PC-9 (cell line): ENCODE measurements at regions not wholly inside any gene's neighbourhood (a gene's known extent, or its start where the extent isn't known, plus 50 kb on each side); places are given as distances from the start of the nearest gene placed in this dataset.

Experiments
- BruUV-seq: library from RNA; stranded (reverse); fragments of 400-500 nt; replicated peaks from 2 replicates; lab custom pipeline; 2021; lab: Mats Ljungman, UMichigan
- CTCF ChIA-PET: fragments of 300-600 bp; sonication (Branson Sonifier 250); formaldehyde crosslinking; loops from one replicate; lab custom pipeline; 2022; ENCODE audit warnings: antibody characterized with exemption; lab: Charles Lee
- POLR2A ChIA-PET: fragments of 300-600 bp; sonication (Branson Sonifier 250); formaldehyde crosslinking; loops from one replicate; lab custom pipeline; 2022; ENCODE audit warnings: antibody characterized with exemption; ENCODE audit not compliant: unreplicated experiment; lab: Charles Lee
- DNase-seq, 2 experiments: peaks; one replicate each; pipeline versions ENCODE4 v3.0.0 to v3.0.0-alpha.2; 2015 to 2022; ENCODE audit warnings: mixed read lengths in 1 of 2
- H2AFZ ChIP-seq: fragments of 200-600 bp; sonication (generic); 2 replicates; pipeline ENCODE4 v1.8.1; 2017; ENCODE audit warnings: antibody characterized with exemption
- H3F3A ChIP-seq: fragments of 200-600 bp; sonication (generic); 2 replicates; pipeline ENCODE4 v1.8.1; 2017; ENCODE audit warnings: antibody characterized with exemption, mild to moderate bottlenecking, low read depth; ENCODE audit not compliant: insufficient read depth
- H3K27ac ChIP-seq: fragments of 200-600 bp; sonication (generic); 2 replicates; pipeline ENCODE4 v1.6.1; 2016; ENCODE audit warnings: mixed run types
- H3K27me3 ChIP-seq: fragments of 200-600 bp; sonication (generic); 2 replicates; pipeline ENCODE4 v1.6.1; 2016; ENCODE audit warnings: low read depth, mixed run types; ENCODE audit not compliant: insufficient read depth
- H3K36me3 ChIP-seq: fragments of 200-600 bp; sonication (generic); 2 replicates; pipeline ENCODE4 v1.6.1; 2016; ENCODE audit warnings: low read depth, mixed run types
- H3K4me1 ChIP-seq: fragments of 200-600 bp; sonication (generic); replicated peaks from 2 replicates; pipeline ENCODE4 v1.6.1; 2016; ENCODE audit warnings: mixed run types; ENCODE audit not compliant: insufficient read depth
- H3K4me2 ChIP-seq: fragments of 200-600 bp; sonication (generic); 2 replicates; pipeline ENCODE4 v1.6.1; 2017; ENCODE audit warnings: mixed run types
- H3K4me3 ChIP-seq: fragments of 200-600 bp; sonication (generic); 2 replicates; pipeline ENCODE4 v1.6.1; 2016; ENCODE audit warnings: mixed run types
- H3K79me2 ChIP-seq: fragments of 200-600 bp; sonication (generic); 2 replicates; pipeline ENCODE4 v1.6.1; 2017; ENCODE audit warnings: low read depth, mixed run types
- H3K9me2 ChIP-seq: fragments of 200-600 bp; sonication (generic); 2 replicates; pipeline ENCODE4 v1.8.1; 2017; ENCODE audit warnings: mild to moderate bottlenecking; ENCODE audit not compliant: insufficient read depth
- H3K9me3 ChIP-seq: fragments of 200-600 bp; sonication (generic); 2 replicates; pipeline ENCODE4 v1.8.1; 2016; ENCODE audit warnings: low read depth; ENCODE audit not compliant: insufficient read depth
- H4K20me1 ChIP-seq: fragments of 200-600 bp; sonication (generic); 2 replicates; pipeline ENCODE4 v1.8.1; 2017; ENCODE audit not compliant: insufficient read depth
- CTCF ChIP-seq: fragments of 200-600 bp; sonication (generic); conservative IDR thresholded peaks from 2 replicates; pipeline ENCODE4 v1.6.1; 2017; ENCODE audit warnings: mixed run types, antibody characterized with exemption, mild to moderate bottlenecking, moderate library complexity
- EZH2 ChIP-seq: fragments of 200-600 bp; sonication (generic); IDR thresholded peaks from 2 replicates; pipeline ENCODE4 v1.8.0; 2017; ENCODE audit warnings: antibody characterized with exemption, low read depth
- intact Hi-C: fragments of 100-400 bp; cut with micrococcal nuclease; formaldehyde crosslinking; loops from one replicate; pipeline ENCODE4 v1.10.0; 2022; ENCODE audit not compliant: unreplicated experiment

- H2AFZ ChIP-seq = no peak overlapping the region
- ChIA-PET POLR2A (no interaction called here), CTCF (no interaction called here)
- BruUV-seq = no TSS peak
- H3K4me2 ChIP-seq = no peak overlapping the region
- no peaks in the 10 kb centered on the region for H3K36me3 ChIP-seq
- DNase-seq = no peak
- intact Hi-C loops = no loop called here
- H3K9me3 ChIP-seq = no peaks in the 10 kb centered on the region
- no peaks in the 10 kb centered on the region; the same call in 1 of the 2 replicates for H3K27me3 ChIP-seq
- no peaks in the 10 kb centered on the region for H3K79me2 ChIP-seq
- no peak overlapping the region for H3K4me3 ChIP-seq
- TF ChIP-seq CTCF (no peak), EZH2 (no peak)
- H3K27ac ChIP-seq = no peak overlapping the region
- H4K20me1 ChIP-seq = no peaks in the 10 kb centered on the region
- H3K9me2 ChIP-seq = no peaks in the 10 kb centered on the region
- no peaks in the 10 kb centered on the region for H3F3A ChIP-seq
- H3K4me1 ChIP-seq = no peaks in the 10 kb centered on the region
Observed at GRCh38 chr16:7270823-7271222, 61.8 kb upstream of the RBFOX1 start.

GRCh38 chr16:7270006-7270405 is 62.6 kb upstream of the RBFOX1 start:
- H3K4me2 ChIP-seq = no peak overlapping the region
- H3K9me3 ChIP-seq = no peaks in the 10 kb centered on the region
- no peaks in the 10 kb centered on the region; the same call in 1 of the 2 replicates for H3K27me3 ChIP-seq
- H3K9me2 ChIP-seq = no peaks in the 10 kb centered on the region
- BruUV-seq = no TSS peak
- CTCF ChIA-PET = no interaction called here
- no peak overlapping the region for H3K27ac ChIP-seq
- POLR2A ChIA-PET = no interaction called here
- no peak overlapping the region for H2AFZ ChIP-seq
- no peaks in the 10 kb centered on the region for H3K36me3 ChIP-seq
- intact Hi-C loops = no loop called here
- H3K79me2 ChIP-seq = no peaks in the 10 kb centered on the region
- no peaks in the 10 kb centered on the region for H4K20me1 ChIP-seq
- TF ChIP-seq CTCF (no peak), EZH2 (no peak)
- H3K4me1 ChIP-seq = no peaks in the 10 kb centered on the region
- no peak for DNase-seq
- no peak overlapping the region for H3K4me3 ChIP-seq
- no peaks in the 10 kb centered on the region for H3F3A ChIP-seq

DNA sequence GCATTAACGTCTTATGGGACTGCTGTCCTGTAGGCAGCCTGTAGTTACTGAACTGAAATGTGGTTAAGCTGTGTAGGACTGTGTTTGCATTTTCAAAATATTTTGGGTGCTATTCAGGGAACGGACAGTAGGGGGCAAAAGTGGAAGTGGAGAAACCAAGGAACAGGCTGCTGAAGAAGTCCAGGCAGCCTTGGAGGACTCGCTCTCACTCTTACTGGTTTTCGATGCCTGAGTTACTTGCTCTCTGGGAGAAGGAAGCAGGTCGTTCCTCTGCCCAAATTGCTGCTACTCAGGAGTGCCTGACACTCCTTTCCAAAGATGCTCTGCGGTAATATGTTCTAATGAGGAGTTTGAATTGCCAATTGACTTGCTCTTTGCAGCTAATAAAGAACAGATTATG is 64.5 kb upstream of the RBFOX1 start:
- ChIA-PET POLR2A (no interaction called here), CTCF (no interaction called here)
- peak in 1 of 2 experiments; percentile 17 for DNase-seq
- BruUV-seq = no TSS peak
- no peaks in the 10 kb centered on the region for H3K9me3 ChIP-seq
- H3K27ac ChIP-seq = no peak overlapping the region
- no peaks in the 10 kb centered on the region for H4K20me1 ChIP-seq
- TF ChIP-seq CTCF (peak; percentile 71), EZH2 (no peak)
- intact Hi-C loops = loop anchor here (5.0 kb wide), 1 partner anchor 904 kb away; no protein-coding TSS in a partner anchor
- no peak overlapping the region for H3K4me3 ChIP-seq
- H3K4me1 ChIP-seq = no peaks in the 10 kb centered on the region
- no peaks in the 10 kb centered on the region; the same call in 1 of the 2 replicates for H3K27me3 ChIP-seq
- no peak overlapping the region for H2AFZ ChIP-seq
- no peaks in the 10 kb centered on the region for H3K36me3 ChIP-seq
- H3K9me2 ChIP-seq = no peaks in the 10 kb centered on the region
- no peaks in the 10 kb centered on the region for H3K79me2 ChIP-seq
- no peaks in the 10 kb centered on the region for H3F3A ChIP-seq
- no peak overlapping the region for H3K4me2 ChIP-seq
